ENCODE measurements at regions not wholly inside any gene's neighbourhood (a gene's known extent, or its start where the extent isn't known, plus 50 kb on each side); places are given as distances from the start of the nearest gene placed in this dataset.

GRCh38 chr5:167731951-167732350 lies 559.5 kb upstream of the WWC1 start:
- H4K20me1 ChIP-seq (replicated peaks; ENCODE audit: control insufficient read depth, extremely low read depth, insufficient read depth, low read length) = no peaks in the 10 kb centered on the region
- H3K36me3 ChIP-seq (ENCODE audit: control insufficient read depth in 2 of 2, extremely low read depth in 1 of 2, insufficient read depth in 2 of 2, low read length in 2 of 2) = no peaks in the 10 kb centered on the region
- no peaks in the 10 kb centered on the region for H3K79me2 ChIP-seq (ENCODE audit: control insufficient read depth, insufficient read depth, low read length)
- TF ChIP-seq POLR2A (IDR thresholded peaks at IDR 0.05; ENCODE audit: low read depth, low read length) = no peak
- no peaks in the 10 kb centered on the region for H3K4me1 ChIP-seq (ENCODE audit: control insufficient read depth, extremely low read depth, insufficient read depth, low read length)
- no peak overlapping the region for H2AFZ ChIP-seq (ENCODE audit: low read depth, low read length)
- BruUV-seq (replicated peaks) = no TSS peak
- H3K27me3 ChIP-seq (ENCODE audit: control insufficient read depth in 2 of 2, insufficient read depth in 2 of 2, low read length in 2 of 2) = no peaks in the 10 kb centered on the region
- H3K4me2 ChIP-seq (ENCODE audit: insufficient read depth, low read length) = no peak overlapping the region
- CTCF ChIA-PET = no interaction called here
- FAIRE-seq (no peak), DNase-seq (ENCODE audit: low read depth, low spot score) (no peak)
- no peak overlapping the region for H3K27ac ChIP-seq (ENCODE audit: insufficient read depth, low read depth, low read length)
- no peaks in the 10 kb centered on the region for H3K9me1 ChIP-seq (replicated peaks; ENCODE audit: control insufficient read depth, extremely low read depth, insufficient read depth, low read length)
- H3K9ac ChIP-seq (replicated peaks; ENCODE audit: extremely low read depth, insufficient read depth, low read length) = no peak overlapping the region
- intact Hi-C loops (cut with micrococcal nuclease) (no loop called here), dilution Hi-C loops (cut with MboI; ENCODE audit: extremely low pct_ligation_motif_present, low sequenced_read_pairs) (no loop called here)
- POLR2A ChIA-PET = no interaction called here
- H3K4me3 ChIP-seq (replicated peaks in 1 of 3; ENCODE audit: insufficient read depth in 1 of 3, low read depth in 1 of 3, low read length in 3 of 3) = no peak overlapping the region
- no peaks in the 10 kb centered on the region for H3K9me3 ChIP-seq (replicated peaks; ENCODE audit: control insufficient read depth, insufficient read depth, low read length)

GRCh38 chr5:167732499-167732898 lies 558.9 kb upstream of the WWC1 start:
- DNase-seq (ENCODE audit: low read depth, low spot score) (no peak), FAIRE-seq (no peak)
- H3K79me2 ChIP-seq (ENCODE audit: control insufficient read depth, insufficient read depth, low read length) = no peaks in the 10 kb centered on the region
- BruUV-seq (replicated peaks) = no TSS peak
- H3K27ac ChIP-seq (ENCODE audit: insufficient read depth, low read depth, low read length) = no peak overlapping the region
- ChIA-PET CTCF (no interaction called here), POLR2A (no interaction called here)
- no peak for TF ChIP-seq POLR2A (IDR thresholded peaks at IDR 0.05; ENCODE audit: low read depth, low read length)
- no peak for TF ChIP-seq CTCF (IDR thresholded peaks at IDR 0.05; ENCODE audit: extremely low read depth in 1 of 2, insufficient read depth in 1 of 2, low read depth in 1 of 2, low read length in 2 of 2)
- no peak for TF ChIP-seq JUN (IDR thresholded peaks at IDR 0.05; ENCODE audit: borderline replicate concordance, insufficient read depth, insufficient read length, low read depth)
- TF ChIP-seq FOS (IDR thresholded peaks at IDR 0.05; ENCODE audit: borderline replicate concordance, insufficient read depth, low read length) = no peak
- TF ChIP-seq GATA2 (IDR thresholded peaks at IDR 0.05; ENCODE audit: insufficient read depth, insufficient read length, low read depth, low read length) = no peak
- TF ChIP-seq EZH2 (IDR thresholded peaks at IDR 0.05; ENCODE audit: borderline replicate concordance, low read depth, low read length, severe bottlenecking) = no peak
- no peak for TF ChIP-seq POLR2AphosphoS5 (IDR thresholded peaks at IDR 0.05; ENCODE audit: insufficient read depth, low read depth, low read length)
- no peak for TF ChIP-seq MAX (IDR thresholded peaks at IDR 0.05; ENCODE audit: insufficient read depth, insufficient read length)
- TF ChIP-seq MYC (IDR thresholded peaks at IDR 0.05; ENCODE audit: low read depth, low read length) = no peak
- dilution Hi-C loops (cut with MboI; ENCODE audit: extremely low pct_ligation_motif_present, low sequenced_read_pairs) = no loop called here
- H3K36me3 ChIP-seq (ENCODE audit: control insufficient read depth in 2 of 2, extremely low read depth in 1 of 2, insufficient read depth in 2 of 2, low read length in 2 of 2) = no peaks in the 10 kb centered on the region
- intact Hi-C loops (cut with micrococcal nuclease) = no loop called here
- H2AFZ ChIP-seq (ENCODE audit: low read depth, low read length) = no peak overlapping the region
- H3K9me3 ChIP-seq (replicated peaks; ENCODE audit: control insufficient read depth, insufficient read depth, low read length) = no peaks in the 10 kb centered on the region
- no peaks in the 10 kb centered on the region for H3K9me1 ChIP-seq (replicated peaks; ENCODE audit: control insufficient read depth, extremely low read depth, insufficient read depth, low read length)
- no peak overlapping the region for H3K9ac ChIP-seq (replicated peaks; ENCODE audit: extremely low read depth, insufficient read depth, low read length)
- no peak overlapping the region for H3K4me3 ChIP-seq (replicated peaks in 1 of 3; ENCODE audit: insufficient read depth in 1 of 3, low read depth in 1 of 3, low read length in 3 of 3)
- H3K4me1 ChIP-seq (ENCODE audit: control insufficient read depth, extremely low read depth, insufficient read depth, low read length) = no peaks in the 10 kb centered on the region
- no peaks in the 10 kb centered on the region for H4K20me1 ChIP-seq (replicated peaks; ENCODE audit: control insufficient read depth, extremely low read depth, insufficient read depth, low read length)
- no peak overlapping the region for H3K4me2 ChIP-seq (ENCODE audit: insufficient read depth, low read length)
- H3K27me3 ChIP-seq (ENCODE audit: control insufficient read depth in 2 of 2, insufficient read depth in 2 of 2, low read length in 2 of 2) = no peaks in the 10 kb centered on the region

Measured in endothelial cell of umbilical vein (primary cell).